ENCODE measurements at regions not wholly inside any gene's neighbourhood (a gene's known extent, or its start where the extent isn't known, plus 50 kb on each side); places are given as distances from the start of the nearest gene placed in this dataset.

- H3K27ac ChIP-seq (ENCODE audit: low read depth in 1 of 2, low read length in 2 of 2) = no peak overlapping the region
- 66% methylated on average over 7 of the region's 7 CpGs for WGBS
Observed at GRCh38 chr14:61861320-61861865, 99.2 kb downstream of the SNAPC1 start.

More at GRCh38 chr14:61861320-61861865, 99.2 kb downstream of the SNAPC1 start:
- TF ChIP-seq FOXA1 (IDR thresholded peaks at IDR 0.05) (no peak), ZBTB33 (IDR thresholded peaks at IDR 0.05) (no peak), HNF4A (conservative IDR thresholded peaks at IDR 0.05) (no peak), EGR1 (IDR thresholded peaks at IDR 0.05; ENCODE audit: low read depth in 2 of 2) (no peak), GABPA (IDR thresholded peaks at IDR 0.05 in 1 of 2, conservative IDR thresholded peaks at IDR 0.05 in 1 of 2) (no peak), HNF4G (IDR thresholded peaks at IDR 0.05) (no peak), JUND (IDR thresholded peaks at IDR 0.05) (no peak), SP1 (IDR thresholded peaks at IDR 0.05) (no peak), FOXA2 (IDR thresholded peaks at IDR 0.05) (no peak), REST (IDR thresholded peaks at IDR 0.05) (no peak), MAX (IDR thresholded peaks at IDR 0.05) (no peak), RXRA (IDR thresholded peaks at IDR 0.05) (no peak), RAD21 (IDR thresholded peaks at IDR 0.05) (no peak), ATF3 (IDR thresholded peaks at IDR 0.05) (no peak)
- no peaks in the 10 kb centered on the region for H3K9me3 ChIP-seq (ENCODE audit: control insufficient read depth in 4 of 4, low read length in 3 of 4)
- H3K9ac ChIP-seq (ENCODE audit: low read depth in 1 of 2, low read length in 2 of 2) = no peak overlapping the region
- no peaks in the 10 kb centered on the region for H3K36me3 ChIP-seq (ENCODE audit: control insufficient read depth in 4 of 4, insufficient read depth in 3 of 4, low read depth in 1 of 4, low read length in 3 of 4)
- H3K4me3 ChIP-seq (ENCODE audit: low read depth in 1 of 3, low read length in 3 of 3) = no peak overlapping the region
- DNase-seq (ENCODE audit: low spot score) = no peak
- H3K4me1 ChIP-seq (ENCODE audit: control insufficient read depth in 4 of 4, insufficient read depth in 4 of 4, low read length in 3 of 4) = no peaks in the 10 kb centered on the region
- no peaks in the 10 kb centered on the region for H3K27me3 ChIP-seq (ENCODE audit: control insufficient read depth in 4 of 4, insufficient read depth in 4 of 4, low read length in 3 of 4)
